ENCODE measurements at regions not wholly inside any gene's neighbourhood (a gene's known extent, or its start where the extent isn't known, plus 50 kb on each side); places are given as distances from the start of the nearest gene placed in this dataset.

GRCh38 chr10:60470091-60470490 lies 80.4 kb upstream of the ANK3 start:
- TF ChIP-seq, protein P1, sequence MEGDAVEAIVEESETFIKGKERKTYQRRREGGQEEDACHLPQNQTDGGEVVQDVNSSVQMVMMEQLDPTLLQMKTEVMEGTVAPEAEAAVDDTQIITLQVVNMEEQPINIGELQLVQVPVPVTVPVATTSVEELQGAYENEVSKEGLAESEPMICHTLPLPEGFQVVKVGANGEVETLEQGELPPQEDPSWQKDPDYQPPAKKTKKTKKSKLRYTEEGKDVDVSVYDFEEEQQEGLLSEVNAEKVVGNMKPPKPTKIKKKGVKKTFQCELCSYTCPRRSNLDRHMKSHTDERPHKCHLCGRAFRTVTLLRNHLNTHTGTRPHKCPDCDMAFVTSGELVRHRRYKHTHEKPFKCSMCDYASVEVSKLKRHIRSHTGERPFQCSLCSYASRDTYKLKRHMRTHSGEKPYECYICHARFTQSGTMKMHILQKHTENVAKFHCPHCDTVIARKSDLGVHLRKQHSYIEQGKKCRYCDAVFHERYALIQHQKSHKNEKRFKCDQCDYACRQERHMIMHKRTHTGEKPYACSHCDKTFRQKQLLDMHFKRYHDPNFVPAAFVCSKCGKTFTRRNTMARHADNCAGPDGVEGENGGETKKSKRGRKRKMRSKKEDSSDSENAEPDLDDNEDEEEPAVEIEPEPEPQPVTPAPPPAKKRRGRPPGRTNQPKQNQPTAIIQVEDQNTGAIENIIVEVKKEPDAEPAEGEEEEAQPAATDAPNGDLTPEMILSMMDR (conservative IDR thresholded peaks at IDR 0.05; ENCODE audit: low read depth, low read length): no peak
- no peak for TF ChIP-seq EZH2 (IDR thresholded peaks at IDR 0.05; ENCODE audit: low read length, unreplicated experiment)

Data from PC-3 (cell line).